Ovary (tissue), 7 donors: ENCODE measurements at regions not wholly inside any gene's neighbourhood (a gene's known extent, or its start where the extent isn't known, plus 50 kb on each side); places are given as distances from the start of the nearest gene placed in this dataset.

ENCODE experiments used
- DNase-seq, 5 donors: peaks; one replicate each; pipeline ENCODE4 v3.0.0-alpha.2; 2019 to 2020
- H3K27ac ChIP-seq, 2 donors: fragments of 200-600 bp; one replicate each; pipeline versions ENCODE4 v1.5.1 to v1.8.0; 2019 to 2022
- H3K27me3 ChIP-seq: fragments of 200-600 bp; one replicate; pipeline ENCODE4 v1.8.0; 2022
- H3K36me3 ChIP-seq: fragments of 200-600 bp; sonication (generic); one replicate; pipeline ENCODE4 v1.5.1; 2019
- H3K4me1 ChIP-seq: one replicate; pipeline ENCODE4 v1.8.1; 2013; ENCODE audit warnings: mild to moderate bottlenecking, moderate library complexity; ENCODE audit not compliant: insufficient read depth
- H3K4me3 ChIP-seq: fragments of 200-600 bp; sonication (generic); one replicate; pipeline ENCODE4 v1.5.1; 2017
- H3K9me3 ChIP-seq, 2 donors: fragments of 200-600 bp in 1 of 2; sonication (generic) in 1 of 2; one replicate each; pipeline versions ENCODE4 v1.5.1 to v1.8.1; 2013 to 2019; ENCODE audit warnings: mild to moderate bottlenecking in 1 of 2, moderate library complexity in 1 of 2
- CTCF ChIP-seq, 3 donors: fragments of 450-650 bp in 2 of 3; fragments of 200-600 bp in 1 of 3; IDR thresholded peaks; one replicate each; pipeline versions ENCODE4 v1.5.1 to v1.8.0; 2016 to 2022; ENCODE audit warnings: antibody characterized with exemption in 3 of 3, mild to moderate bottlenecking in 1 of 3
- EP300 ChIP-seq: sonication (generic); formaldehyde crosslinking; IDR thresholded peaks from one replicate; pipeline ENCODE4 v1.6.1; 2017; ENCODE audit warnings: antibody characterized with exemption
- POLR2A ChIP-seq: fragments of 450-650 bp; IDR thresholded peaks from one replicate; pipeline ENCODE4 v1.6.1; 2017; ENCODE audit warnings: antibody characterized with exemption, mild to moderate bottlenecking, moderate library complexity
- WGBS, 3 donors: extraction: QIAGEN DNeasy Blood & Tissue Kit in 1 of 3; methylation state at CpG; one replicate each; pipeline versions ENCODE4 v1.1.5 to v1.1.7; 2013 to 2017; 5-methylcytosine and 5-hydroxymethylcytosine counted together
- intact Hi-C, 4 donors: fragments of 100-400 bp; cut with DNase I; formaldehyde crosslinking; loops; one replicate each; pipeline versions ENCODE4 v1.11.0 to v1.15.1; 2022 to 2023
- donor health status: DM: no; HTN: no; CAD: no; lungs with moderate emphysema.
- donor health status: DM: no; HTN: no; CAD: no.
- donor health status: Bipolar disorder and iron deficiency.
- donor health status: DM: no; HTN: no; CAD: no.
- donor health status: DM: yes; HTN: yes; CAD: no.

- 60 to 89% (median 79%) methylated on average over 3 of the region's 3 CpGs for WGBS, 3 donors
- Histone ChIP-seq H3K9me3 (no peaks in the 10 kb centered on the region), H3K36me3 (no peaks in the 10 kb centered on the region), H3K4me3 (no peak overlapping the region), H3K4me1 (no peaks in the 10 kb centered on the region), H3K27me3 (no peaks in the 10 kb centered on the region), H3K27ac (no peak overlapping the region)
- TF ChIP-seq CTCF (IDR thresholded peaks at IDR 0.05) (no peak), POLR2A (no peak), EP300 (no peak)
- DNase-seq, result no peak
- intact Hi-C loops, result no loop called here
These were observed 290.0 kb downstream of the OMA1 start for GRCh38 chr1:58256546-58256945.

- WGBS, 3 donors, result 92 to 97% (median 96%) methylated on average over 10 of the region's 10 CpGs
- H3K27me3 ChIP-seq, result no peaks in the 10 kb centered on the region
- TF ChIP-seq CTCF (IDR thresholded peaks at IDR 0.05), result no peak
- no peak for TF ChIP-seq EP300
- no peak for TF ChIP-seq POLR2A
- no peak for DNase-seq
- no peak overlapping the region for H3K4me3 ChIP-seq
- no peaks in the 10 kb centered on the region for H3K4me1 ChIP-seq
- intact Hi-C loops, result no loop called here
- H3K36me3 ChIP-seq, result no peaks in the 10 kb centered on the region
- H3K27ac ChIP-seq, result no peak overlapping the region
- H3K9me3 ChIP-seq, result no peaks in the 10 kb centered on the region
These were observed 290.5 kb downstream of the OMA1 start for GRCh38 chr1:58256041-58256440.

DNA sequence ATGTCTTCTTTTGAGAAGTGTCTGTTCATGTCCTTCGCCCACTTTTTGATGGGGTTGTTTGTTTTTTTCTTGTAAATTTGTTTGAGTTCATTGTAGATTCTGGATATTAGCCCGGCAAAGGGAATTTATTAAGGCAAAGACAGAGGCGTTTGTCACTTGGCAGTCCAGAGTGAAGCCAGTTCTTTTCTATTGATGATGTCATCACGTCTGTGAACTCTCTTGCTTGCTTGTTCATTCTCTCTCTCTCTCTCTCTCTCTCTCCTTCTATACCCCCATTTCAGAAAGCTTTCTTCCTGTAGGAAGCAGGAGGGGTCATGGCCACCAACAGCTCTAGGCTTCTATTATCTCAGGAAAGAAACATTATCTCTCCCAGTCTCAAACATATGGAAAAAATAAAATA lies 291.3 kb downstream of the OMA1 start:
- WGBS, 3 donors, result 89 to 94% (median 89%) methylated on average over 4 of the region's 4 CpGs
- TF ChIP-seq EP300 (no peak), CTCF (IDR thresholded peaks at IDR 0.05) (no peak), POLR2A (no peak)
- Histone ChIP-seq H3K27me3 (no peaks in the 10 kb centered on the region), H3K4me1 (peaks cover 3% of the 10 kb centered on the region), H3K9me3 (no peaks in the 10 kb centered on the region), H3K4me3 (no peak overlapping the region), H3K27ac (no peak overlapping the region), H3K36me3 (no peaks in the 10 kb centered on the region)
- intact Hi-C loops, result no loop called here
- no peak for DNase-seq

DNA sequence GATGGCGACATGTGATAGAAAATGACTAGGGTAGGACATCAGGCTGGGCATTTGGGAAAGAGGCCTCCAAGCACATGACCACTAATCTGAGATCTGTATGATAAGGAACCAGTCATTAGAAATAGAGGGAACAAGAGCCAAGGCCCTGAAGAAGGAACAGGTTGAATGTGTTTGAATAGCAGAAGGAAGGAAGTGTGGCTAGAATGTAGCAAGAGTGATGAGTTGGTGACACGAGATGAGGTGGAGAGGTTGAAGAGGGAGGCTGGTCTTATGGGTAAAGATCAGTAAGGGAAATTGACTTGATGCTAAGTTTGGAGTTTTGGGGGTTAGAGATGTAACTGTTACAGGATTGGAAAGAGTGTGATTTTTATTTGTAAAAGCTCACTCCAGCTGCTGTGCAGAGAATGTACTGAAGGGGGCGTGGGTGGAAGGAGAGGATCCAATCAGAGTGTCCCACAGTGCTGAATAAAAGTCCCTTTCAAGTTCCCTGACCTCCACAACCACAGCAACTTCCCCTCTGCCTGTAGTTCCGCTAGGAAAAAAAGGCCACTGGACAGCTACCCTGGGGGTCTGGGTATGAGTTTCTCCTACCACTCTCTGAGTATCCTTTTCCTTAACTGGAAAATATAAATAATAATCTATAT lies 295.0 kb downstream of the OMA1 start:
- no peak overlapping the region for H3K27ac ChIP-seq
- TF ChIP-seq EP300 (no peak), POLR2A (no peak), CTCF (IDR thresholded peaks at IDR 0.05) (no peak)
- no peaks in the 10 kb centered on the region for H3K27me3 ChIP-seq
- H3K9me3 ChIP-seq, result no peaks in the 10 kb centered on the region
- H3K36me3 ChIP-seq, result no peaks in the 10 kb centered on the region
- DNase-seq, result no peak
- H3K4me3 ChIP-seq, result no peak overlapping the region
- H3K4me1 ChIP-seq, result peaks cover 7% of the 10 kb centered on the region
- intact Hi-C loops, result no loop called here
- WGBS, 3 donors, result 54 to 67% (median 66%) methylated on average over 4 of the region's 4 CpGs
